Endothelial cell of umbilical vein (primary cell): ENCODE measurements at regions not wholly inside any gene's neighbourhood (a gene's known extent, or its start where the extent isn't known, plus 50 kb on each side); places are given as distances from the start of the nearest gene placed in this dataset.
"Not testable (repeated sequence)": the region's sequence is repeated elsewhere in the genome, so short reads cannot be mapped to it uniquely, and the experiment has no call there.

Experiments used
- BruUV-seq: library from RNA; stranded (reverse); fragments of 400-500 nt; replicated peaks from 2 replicates; lab custom pipeline; 2021; lab: Mats Ljungman, UMichigan
- CTCF ChIA-PET: fragments of 300-600, 350-600 bp; sonication (Branson Sonifier 250); formaldehyde crosslinking; loops from one replicate; lab custom pipeline; 2021; ENCODE audit warnings: antibody characterized with exemption, inconsistent platforms; lab: Charles Lee
- POLR2A ChIA-PET: fragments of 300-600, 350-600 bp; sonication (Branson Sonifier 250); formaldehyde crosslinking; loops from one replicate; lab custom pipeline; 2021; ENCODE audit warnings: antibody characterized with exemption, inconsistent platforms; lab: Charles Lee
- DNase-seq: peaks from one replicate; pipeline ENCODE4 v3.0.0-alpha.2; 2011; ENCODE audit warnings: low read depth, low spot score
- FAIRE-seq: peaks from 2 replicates; lab custom pipeline; 2011; peaks lifted over from hg19 to GRCh38; lab: Jason Lieb, UNC
- H2AFZ ChIP-seq: 2 replicates; pipeline ENCODE4 v1.6.0; 2012; ENCODE audit warnings: low read depth, low read length, control low read depth, inconsistent platforms
- H3K27ac ChIP-seq: 2 replicates; pipeline ENCODE4 v1.5.1; 2011; ENCODE audit warnings: low read depth, mild to moderate bottlenecking, control low read depth, low read length, moderate library complexity; ENCODE audit not compliant: insufficient read depth
- H3K27me3 ChIP-seq, 2 experiments: 2 replicates each; pipeline versions ENCODE4 v1.6.0 to v1.6.1; 2011; ENCODE audit warnings: low read length in 2 of 2, mixed read lengths in 1 of 2; ENCODE audit not compliant: control insufficient read depth in 2 of 2, insufficient read depth in 2 of 2
- H3K36me3 ChIP-seq, 2 experiments: 2 replicates in 1 of 2; 3 replicates in 1 of 2; pipeline ENCODE4 v1.5.1; 2011; ENCODE audit warnings: low read length in 2 of 2, mild to moderate bottlenecking in 1 of 2, moderate library complexity in 1 of 2; ENCODE audit not compliant: control insufficient read depth in 2 of 2, insufficient read depth in 2 of 2; ENCODE audit errors: extremely low read depth in 1 of 2
- H3K4me1 ChIP-seq: 3 replicates; pipeline ENCODE4 v1.5.1; 2011; ENCODE audit warnings: mild to moderate bottlenecking, low read length; ENCODE audit not compliant: control insufficient read depth, insufficient read depth; ENCODE audit errors: extremely low read depth
- H3K4me2 ChIP-seq: 2 replicates; pipeline ENCODE4 v1.6.1; 2011; ENCODE audit warnings: low read length, control low read depth, mixed read lengths; ENCODE audit not compliant: insufficient read depth
- H3K4me3 ChIP-seq, 3 experiments: fragments of 200-600 bp in 1 of 3; sonication (generic), shearing (Covaris generic) in 1 of 3; replicated peaks in 1 of 3; 2 replicates each; pipeline ENCODE4 v1.5.1; 2011 to 2016; ENCODE audit warnings: control low read depth in 3 of 3, low read length in 3 of 3, mild to moderate bottlenecking in 2 of 3, inconsistent platforms in 1 of 3, low read depth in 1 of 3, moderate library complexity in 1 of 3; ENCODE audit not compliant: insufficient read depth in 1 of 3
- H3K79me2 ChIP-seq: 2 replicates; pipeline ENCODE4 v1.6.0; 2012; ENCODE audit warnings: low read length, inconsistent platforms; ENCODE audit not compliant: control insufficient read depth, insufficient read depth
- H3K9ac ChIP-seq: replicated peaks from 2 replicates; pipeline ENCODE3; 2011; ENCODE audit warnings: low read length, control low read depth; ENCODE audit not compliant: insufficient read depth; ENCODE audit errors: extremely low read depth
- H3K9me1 ChIP-seq: replicated peaks from 3 replicates; pipeline ENCODE4 v1.6.0; 2011; ENCODE audit warnings: mild to moderate bottlenecking, low read length; ENCODE audit not compliant: control insufficient read depth, insufficient read depth; ENCODE audit errors: extremely low read depth
- H3K9me3 ChIP-seq: replicated peaks from 2 replicates; pipeline ENCODE4 v1.5.1; 2012; ENCODE audit warnings: low read length, inconsistent platforms; ENCODE audit not compliant: control insufficient read depth, insufficient read depth
- H4K20me1 ChIP-seq: replicated peaks from 2 replicates; pipeline ENCODE3; 2011; ENCODE audit warnings: mild to moderate bottlenecking, low read length; ENCODE audit not compliant: control insufficient read depth, insufficient read depth; ENCODE audit errors: extremely low read depth
- EZH2 ChIP-seq: IDR thresholded peaks from 2 replicates; pipeline ENCODE4 v1.6.1; 2012; ENCODE audit warnings: borderline replicate concordance, low read depth, mild to moderate bottlenecking, moderate library complexity, low read length, inconsistent platforms; ENCODE audit not compliant: severe bottlenecking
- FOS ChIP-seq: IDR thresholded peaks from 2 replicates; pipeline ENCODE4 v1.6.1; 2011; ENCODE audit warnings: mild to moderate bottlenecking, low read length, moderate library complexity, borderline replicate concordance; ENCODE audit not compliant: insufficient read depth
- GATA2 ChIP-seq: IDR thresholded peaks from 2 replicates; pipeline ENCODE4 v1.7.0; 2011; ENCODE audit warnings: low read depth, mild to moderate bottlenecking, moderate library complexity, mixed read lengths, low read length; ENCODE audit not compliant: insufficient read length, insufficient read depth
- JUN ChIP-seq: IDR thresholded peaks from 2 replicates; pipeline ENCODE4 v1.6.1; 2011; ENCODE audit warnings: borderline replicate concordance, low read depth; ENCODE audit not compliant: insufficient read length, insufficient read depth
- MAX ChIP-seq: IDR thresholded peaks from 2 replicates; pipeline ENCODE4 v1.6.1; 2011; ENCODE audit not compliant: insufficient read depth, insufficient read length
- MYC ChIP-seq: IDR thresholded peaks from one replicate; pipeline ENCODE4 v1.6.1; 2011; ENCODE audit warnings: mild to moderate bottlenecking, low read depth, low read length
- POLR2A ChIP-seq: IDR thresholded peaks from 2 replicates; pipeline ENCODE4 v1.6.1; 2012; ENCODE audit warnings: low read depth, mild to moderate bottlenecking, control low read depth, low read length
- POLR2AphosphoS5 ChIP-seq: IDR thresholded peaks from 2 replicates; pipeline ENCODE4 v1.6.1; 2012; ENCODE audit warnings: low read depth, mild to moderate bottlenecking, control low read depth, low read length, moderate library complexity; ENCODE audit not compliant: insufficient read depth
- dilution Hi-C: fragments of 300-500 bp; cut with MboI; formaldehyde crosslinking; loops from one replicate; pipeline ENCODE4 v1.15.0; 2019; ENCODE audit warnings: low sequenced_read_pairs; ENCODE audit not compliant: extremely low pct_ligation_motif_present
- intact Hi-C: fragments of 100-400 bp; cut with micrococcal nuclease; formaldehyde crosslinking; loops from one replicate; pipeline ENCODE4 v1.10.0; 2022
- TF ChIP-seq, protein P1 (sequence below), 2 donors: IDR thresholded peaks; 1 replicate in 1 of 2; 2 replicates in 1 of 2; pipeline ENCODE4 v1.5.1; 2011; ENCODE audit warnings: low read length in 2 of 2, mild to moderate bottlenecking in 2 of 2, moderate library complexity in 2 of 2, control low read depth in 1 of 2, inconsistent platforms in 1 of 2, low read depth in 1 of 2; ENCODE audit not compliant: insufficient read depth in 1 of 2; ENCODE audit errors: extremely low read depth in 1 of 2

DNA sequence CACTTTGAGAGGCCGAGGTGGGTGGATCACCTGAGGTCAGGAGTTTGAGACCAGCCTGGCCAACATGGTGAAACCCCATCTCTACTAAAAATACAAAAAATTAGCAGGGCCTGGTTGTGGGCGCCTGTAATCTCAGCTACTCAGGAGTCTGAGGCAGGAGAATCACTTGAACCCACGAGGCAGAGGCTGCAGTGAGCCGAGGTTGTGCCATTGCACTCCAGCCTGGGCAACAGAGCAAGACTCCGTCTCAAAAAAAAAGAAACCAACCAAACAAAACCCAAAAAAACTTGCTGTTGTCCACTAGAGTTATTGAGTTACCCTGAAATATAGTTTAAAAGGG is 186.7 kb downstream of the GOLGA6L6 start:
- dilution Hi-C loops, DNase-seq, POLR2A ChIA-PET: not testable (repeated sequence)

DNA sequence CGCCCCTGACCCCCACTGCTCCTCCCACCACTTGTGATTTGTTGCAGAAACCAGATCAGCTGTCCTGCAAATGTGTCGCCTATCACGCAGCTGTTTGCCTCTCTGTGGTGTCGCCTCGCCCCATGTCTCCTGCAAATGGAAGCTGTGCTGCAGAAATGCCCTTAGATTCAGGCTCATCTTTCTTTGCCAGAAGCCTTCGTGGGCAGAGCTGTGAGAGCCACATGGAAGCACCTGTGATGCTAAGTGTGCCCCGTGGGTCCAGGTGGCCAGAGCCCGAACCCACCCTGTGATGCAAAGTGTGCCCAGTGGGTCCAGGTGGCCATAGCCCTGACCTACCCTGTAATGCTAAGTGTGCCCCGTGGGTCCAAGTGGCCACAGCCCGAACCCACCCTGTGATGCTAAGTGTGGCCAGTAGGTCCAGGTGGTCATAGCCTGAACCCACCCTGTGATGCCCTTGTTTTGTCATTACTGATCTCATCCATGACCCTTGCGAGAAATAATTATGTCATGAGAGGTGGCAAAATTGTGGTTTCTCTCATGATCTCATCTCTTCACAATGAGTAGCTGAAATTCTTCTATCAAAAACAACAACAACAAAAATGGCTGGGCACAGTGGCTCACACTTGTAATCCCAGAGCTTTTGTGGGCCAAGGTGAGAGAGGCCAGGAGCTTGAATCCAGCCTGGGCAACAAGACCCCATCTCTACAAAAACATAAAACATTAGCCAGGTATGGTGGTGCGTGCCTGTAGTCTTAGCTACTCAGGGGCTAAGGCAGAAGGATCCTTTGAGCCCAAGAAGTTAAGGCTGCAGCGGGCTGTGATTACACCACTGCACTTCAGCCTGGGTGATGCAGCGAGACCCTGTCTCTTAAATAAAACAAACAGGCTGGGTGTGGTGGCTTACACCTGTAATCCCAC is 187.4 kb downstream of the GOLGA6L6 start:
- H3K27me3 ChIP-seq: no peaks in the 10 kb centered on the region
- DNase-seq (no peak), FAIRE-seq (no peak)
- dilution Hi-C loops: no loop called here
- H3K9me3 ChIP-seq: peaks cover 57% of the 10 kb centered on the region
- no peak overlapping the region for H3K4me2 ChIP-seq
- no peaks in the 10 kb centered on the region for H3K79me2 ChIP-seq
- H3K4me1 ChIP-seq: no peaks in the 10 kb centered on the region
- ChIA-PET POLR2A (no interaction called here), CTCF (interaction anchor here (1.0 kb wide), 1 partner anchor 16 kb away, joined by 3 read pairs; no protein-coding TSS in a partner anchor)
- H2AFZ ChIP-seq: no peak overlapping the region
- no peaks in the 10 kb centered on the region for H4K20me1 ChIP-seq
- H3K9me1 ChIP-seq: no peaks in the 10 kb centered on the region
- no TSS peak for BruUV-seq
- H3K36me3 ChIP-seq: no peaks in the 10 kb centered on the region
- no peak overlapping the region for H3K4me3 ChIP-seq
- no peak overlapping the region for H3K9ac ChIP-seq
- H3K27ac ChIP-seq: no peak overlapping the region
- intact Hi-C loops: no loop called here
- TF ChIP-seq POLR2AphosphoS5 (no peak), GATA2 (no peak), MAX (no peak), MYC (no peak), FOS (no peak), POLR2A (no peak), JUN (no peak), EZH2 (no peak)
- TF ChIP-seq, protein P1, sequence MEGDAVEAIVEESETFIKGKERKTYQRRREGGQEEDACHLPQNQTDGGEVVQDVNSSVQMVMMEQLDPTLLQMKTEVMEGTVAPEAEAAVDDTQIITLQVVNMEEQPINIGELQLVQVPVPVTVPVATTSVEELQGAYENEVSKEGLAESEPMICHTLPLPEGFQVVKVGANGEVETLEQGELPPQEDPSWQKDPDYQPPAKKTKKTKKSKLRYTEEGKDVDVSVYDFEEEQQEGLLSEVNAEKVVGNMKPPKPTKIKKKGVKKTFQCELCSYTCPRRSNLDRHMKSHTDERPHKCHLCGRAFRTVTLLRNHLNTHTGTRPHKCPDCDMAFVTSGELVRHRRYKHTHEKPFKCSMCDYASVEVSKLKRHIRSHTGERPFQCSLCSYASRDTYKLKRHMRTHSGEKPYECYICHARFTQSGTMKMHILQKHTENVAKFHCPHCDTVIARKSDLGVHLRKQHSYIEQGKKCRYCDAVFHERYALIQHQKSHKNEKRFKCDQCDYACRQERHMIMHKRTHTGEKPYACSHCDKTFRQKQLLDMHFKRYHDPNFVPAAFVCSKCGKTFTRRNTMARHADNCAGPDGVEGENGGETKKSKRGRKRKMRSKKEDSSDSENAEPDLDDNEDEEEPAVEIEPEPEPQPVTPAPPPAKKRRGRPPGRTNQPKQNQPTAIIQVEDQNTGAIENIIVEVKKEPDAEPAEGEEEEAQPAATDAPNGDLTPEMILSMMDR (IDR thresholded peaks at IDR 0.05; ENCODE audit: extremely low read depth in 1 of 2, insufficient read depth in 1 of 2, low read depth in 1 of 2, low read length in 2 of 2): no peak

More for the DNA sequence above, 186.7 kb downstream of the GOLGA6L6 start:
- H3K4me1 ChIP-seq, H3K9me1 ChIP-seq, H3K27me3 ChIP-seq, H3K4me2 ChIP-seq, intact Hi-C loops, H3K4me3 ChIP-seq, H3K9ac ChIP-seq, H4K20me1 ChIP-seq, BruUV-seq, H3K27ac ChIP-seq, FAIRE-seq, H2AFZ ChIP-seq, H3K36me3 ChIP-seq, H3K79me2 ChIP-seq: not testable (repeated sequence)
- H3K9me3 ChIP-seq: peaks cover 51% of the 10 kb centered on the region
- CTCF ChIA-PET: interaction anchor here (1.0 kb wide), 1 partner anchor 15 kb away, joined by 3 read pairs; no protein-coding TSS in a partner anchor
